HL-60 (cell line): ENCODE measurements at regions not wholly inside any gene's neighbourhood (a gene's known extent, or its start where the extent isn't known, plus 50 kb on each side); places are given as distances from the start of the nearest gene placed in this dataset.

ENCODE experiments used
- CTCF ChIP-seq: IDR thresholded peaks from one replicate; pipeline ENCODE4 v1.5.1; 2011; ENCODE audit warnings: low read length, control low read depth, inconsistent platforms; ENCODE audit not compliant: insufficient read depth
- GABPA ChIP-seq: IDR thresholded peaks from 2 replicates; pipeline ENCODE4 v1.6.1; 2012; ENCODE audit warnings: low read depth
- POLR2AphosphoS5 ChIP-seq: IDR thresholded peaks from 2 replicates; pipeline ENCODE4 v1.6.1; 2012; ENCODE audit warnings: low read depth
- REST ChIP-seq: IDR thresholded peaks from 2 replicates; pipeline ENCODE4 v1.6.1; 2012; ENCODE audit warnings: low read depth; ENCODE audit not compliant: insufficient replicate concordance
- SPI1 ChIP-seq: IDR thresholded peaks from 2 replicates; pipeline ENCODE4 v1.6.1; 2012; ENCODE audit warnings: low read depth, mild to moderate bottlenecking, borderline replicate concordance

- TF ChIP-seq CTCF = no peak
- no peak for TF ChIP-seq POLR2AphosphoS5
- no peak for TF ChIP-seq REST
- TF ChIP-seq GABPA = no peak
- TF ChIP-seq SPI1 = no peak
Measured at GRCh38 chr9:73667749-73668148, 516.1 kb downstream of the ANXA1 start.
